DOHH2 (cell line): ENCODE measurements at regions not wholly inside any gene's neighbourhood (a gene's known extent, or its start where the extent isn't known, plus 50 kb on each side); places are given as distances from the start of the nearest gene placed in this dataset.

ENCODE experiments used
- H3F3A ChIP-seq: fragments of 200-600 bp; sonication (generic), shearing (Covaris generic); 2 replicates; pipeline ENCODE4 v1.6.0; 2016; ENCODE audit warnings: antibody characterized with exemption, mild to moderate bottlenecking; ENCODE audit not compliant: control insufficient read depth, insufficient read depth
- H3K27ac ChIP-seq: fragments of 200-600 bp; sonication (generic); 2 replicates; pipeline ENCODE4 v1.5.1; 2014; ENCODE audit warnings: low read depth, mild to moderate bottlenecking, low read length, moderate library complexity
- H3K27me3 ChIP-seq: fragments of 200-600 bp; sonication (generic); 2 replicates; pipeline ENCODE4 v1.6.1; 2014; ENCODE audit warnings: mild to moderate bottlenecking, low read length, mixed read lengths; ENCODE audit not compliant: control insufficient read depth
- H3K36me3 ChIP-seq: fragments of 200-600 bp; sonication (generic); 2 replicates; pipeline ENCODE4 v1.6.1; 2014; ENCODE audit warnings: mild to moderate bottlenecking, low read length, moderate library complexity, mixed read lengths; ENCODE audit not compliant: control insufficient read depth
- H3K4me1 ChIP-seq: fragments of 200-600 bp; sonication (generic); 2 replicates; pipeline ENCODE4 v1.6.1; 2014; ENCODE audit warnings: mild to moderate bottlenecking, low read length, mixed read lengths; ENCODE audit not compliant: control insufficient read depth
- H3K4me2 ChIP-seq: fragments of 200-600 bp; sonication (generic); 2 replicates; pipeline ENCODE4 v1.6.0; 2014; ENCODE audit warnings: mild to moderate bottlenecking, low read length, moderate library complexity
- H3K4me3 ChIP-seq: fragments of 200-600 bp; sonication (generic); 2 replicates; pipeline ENCODE4 v1.5.1; 2014; ENCODE audit warnings: mild to moderate bottlenecking, low read length, mixed read lengths
- H3K79me2 ChIP-seq: fragments of 200-600 bp; sonication (generic); 2 replicates; pipeline ENCODE4 v1.6.1; 2014; ENCODE audit warnings: mild to moderate bottlenecking, low read length, mixed read lengths; ENCODE audit not compliant: control insufficient read depth
- H3K9me2 ChIP-seq: fragments of 200-600 bp; sonication (generic); replicated peaks from 2 replicates; pipeline ENCODE4 v1.6.1; 2014; ENCODE audit warnings: mild to moderate bottlenecking, low read length, mixed read lengths; ENCODE audit not compliant: control insufficient read depth
- H3K9me3 ChIP-seq: fragments of 200-600 bp; sonication (generic); 2 replicates; pipeline ENCODE4 v1.6.1; 2014; ENCODE audit warnings: antibody characterized with exemption, low read length, mixed read lengths; ENCODE audit not compliant: control insufficient read depth, insufficient read depth
- H4K20me1 ChIP-seq: fragments of 200-600 bp; sonication (generic); 2 replicates; pipeline ENCODE4 v1.6.0; 2014; ENCODE audit warnings: low read depth, mild to moderate bottlenecking, antibody characterized with exemption, low read length, moderate library complexity; ENCODE audit not compliant: control insufficient read depth, insufficient read depth
- CTCF ChIP-seq: fragments of 200-600 bp; sonication (generic); IDR thresholded peaks from one replicate; pipeline ENCODE4 v1.5.1; 2014; ENCODE audit warnings: antibody characterized with exemption, mild to moderate bottlenecking, low read depth, low read length; ENCODE audit not compliant: poor library complexity, severe bottlenecking
- EZH2phosphoT487 ChIP-seq: fragments of 200-600 bp; sonication (generic); IDR thresholded peaks from 2 replicates; pipeline ENCODE4 v1.6.1; 2017; ENCODE audit warnings: borderline replicate concordance, mild to moderate bottlenecking, antibody characterized with exemption, low read length, moderate library complexity, mixed read lengths

GRCh38 chr3:87993566-87993965, 65.2 kb downstream of the CGGBP1 start:
- Histone ChIP-seq H3K27ac (no peak overlapping the region), H3F3A (no peaks in the 10 kb centered on the region), H3K27me3 (no peaks in the 10 kb centered on the region), H4K20me1 (no peaks in the 10 kb centered on the region), H3K36me3 (no peaks in the 10 kb centered on the region), H3K79me2 (no peaks in the 10 kb centered on the region), H3K4me3 (no peak overlapping the region), H3K4me1 (peaks cover 25% of the 10 kb centered on the region), H3K9me3 (no peaks in the 10 kb centered on the region), H3K9me2 (no peaks in the 10 kb centered on the region), H3K4me2 (no peak overlapping the region)
- TF ChIP-seq CTCF: no peak
- no peak for TF ChIP-seq EZH2phosphoT487

- H3K27ac ChIP-seq: no peak overlapping the region
- no peaks in the 10 kb centered on the region for H3F3A ChIP-seq
- no peaks in the 10 kb centered on the region for H3K79me2 ChIP-seq
- no peaks in the 10 kb centered on the region for H3K27me3 ChIP-seq
- H3K36me3 ChIP-seq: no peaks in the 10 kb centered on the region
- no peak overlapping the region for H3K4me3 ChIP-seq
- H3K4me2 ChIP-seq: no peak overlapping the region
- H4K20me1 ChIP-seq: no peaks in the 10 kb centered on the region
- no peaks in the 10 kb centered on the region for H3K9me2 ChIP-seq
- no peaks in the 10 kb centered on the region for H3K9me3 ChIP-seq
- no peak for TF ChIP-seq EZH2phosphoT487
- TF ChIP-seq CTCF: no peak
- no peaks in the 10 kb centered on the region for H3K4me1 ChIP-seq
Measured at GRCh38 chr3:87987952-87988351, 70.9 kb downstream of the CGGBP1 start.

GRCh38 chr3:87982421-87982820, 76.4 kb downstream of the CGGBP1 start:
- Histone ChIP-seq H3K4me1 (no peaks in the 10 kb centered on the region), H3K27ac (no peak overlapping the region), H3K79me2 (no peaks in the 10 kb centered on the region), H3K4me2 (no peak overlapping the region), H4K20me1 (no peaks in the 10 kb centered on the region), H3K4me3 (no peak overlapping the region), H3K9me3 (peaks cover 3% of the 10 kb centered on the region; the same call in 1 of the 2 replicates), H3K9me2 (no peaks in the 10 kb centered on the region), H3K36me3 (no peaks in the 10 kb centered on the region), H3K27me3 (no peaks in the 10 kb centered on the region), H3F3A (no peaks in the 10 kb centered on the region)
- TF ChIP-seq EZH2phosphoT487: no peak
- TF ChIP-seq CTCF: no peak

GRCh38 chr3:87979527-87979926, 79.3 kb downstream of the CGGBP1 start:
- no peaks in the 10 kb centered on the region for H3K9me2 ChIP-seq
- no peaks in the 10 kb centered on the region for H3K4me1 ChIP-seq
- no peaks in the 10 kb centered on the region for H3F3A ChIP-seq
- H3K27me3 ChIP-seq: no peaks in the 10 kb centered on the region
- H4K20me1 ChIP-seq: no peaks in the 10 kb centered on the region
- H3K27ac ChIP-seq: no peak overlapping the region
- no peaks in the 10 kb centered on the region for H3K79me2 ChIP-seq
- no peak overlapping the region for H3K4me3 ChIP-seq
- no peak overlapping the region for H3K4me2 ChIP-seq
- no peak for TF ChIP-seq EZH2phosphoT487
- no peak for TF ChIP-seq CTCF
- H3K36me3 ChIP-seq: no peaks in the 10 kb centered on the region
- peaks cover 3% of the 10 kb centered on the region; the same call in 1 of the 2 replicates for H3K9me3 ChIP-seq
